Brain microvascular endothelial cell (primary cell): ENCODE measurements at regions not wholly inside any gene's neighbourhood (a gene's known extent, or its start where the extent isn't known, plus 50 kb on each side); places are given as distances from the start of the nearest gene placed in this dataset.

Source experiments
- DNase-seq: peaks from one replicate; pipeline ENCODE4 v3.0.0-alpha.2; 2020
- H3K27ac ChIP-seq: fragments of 250-450 bp; sonication (Bioruptor Pico); 2 replicates; pipeline ENCODE4 v1.5.1; 2020; ENCODE audit warnings: mild to moderate bottlenecking, moderate library complexity
- H3K27me3 ChIP-seq: fragments of 250-450 bp; sonication (Bioruptor Pico); replicated peaks from 2 replicates; pipeline ENCODE4 v1.5.1; 2020; ENCODE audit warnings: mild to moderate bottlenecking
- H3K36me3 ChIP-seq: fragments of 250-450 bp; sonication (Bioruptor Pico); replicated peaks from 2 replicates; pipeline ENCODE4 v1.5.1; 2020; ENCODE audit warnings: mild to moderate bottlenecking
- H3K4me3 ChIP-seq: 2 replicates; pipeline ENCODE4 v1.5.1; 2011; ENCODE audit warnings: low read depth, mild to moderate bottlenecking, control low read depth, low read length, moderate library complexity
- CTCF ChIP-seq: IDR thresholded peaks from 2 replicates; pipeline ENCODE4 v1.5.1; 2011; ENCODE audit warnings: low read depth, mild to moderate bottlenecking, moderate library complexity, low read length, control low read depth, inconsistent platforms; ENCODE audit errors: missing control alignments
- in situ Hi-C: cut with HindIII; loops from 2 replicates; pipeline ENCODE4 v1.10.0; 2017; ENCODE audit warnings: low sequenced_read_pairs, low pct_ligation_motif_present

- H3K36me3 ChIP-seq: no peaks in the 10 kb centered on the region
- in situ Hi-C loops: no loop called here
- DNase-seq: no peak
- no peak overlapping the region for H3K27ac ChIP-seq
- no peak for TF ChIP-seq CTCF
- H3K4me3 ChIP-seq: no peak overlapping the region
- H3K27me3 ChIP-seq: no peaks in the 10 kb centered on the region
These were observed 98.5 kb upstream of the GPC1 start for GRCh38 chr2:240336820-240337427.

GRCh38 chr2:240338274-240338673 is 97.2 kb upstream of the GPC1 start:
- Histone ChIP-seq H3K27me3 (no peaks in the 10 kb centered on the region), H3K27ac (no peak overlapping the region), H3K36me3 (no peaks in the 10 kb centered on the region), H3K4me3 (no peak overlapping the region)
- no peak for TF ChIP-seq CTCF
- DNase-seq: no peak
- in situ Hi-C loops: no loop called here

GRCh38 chr2:240339411-240340360 is 95.8 kb upstream of the GPC1 start:
- no peak overlapping the region for H3K4me3 ChIP-seq
- in situ Hi-C loops: no loop called here
- no peak for TF ChIP-seq CTCF
- DNase-seq: no peak
- no peaks in the 10 kb centered on the region for H3K36me3 ChIP-seq
- no peak overlapping the region for H3K27ac ChIP-seq
- H3K27me3 ChIP-seq: no peaks in the 10 kb centered on the region

- TF ChIP-seq CTCF: no peak
- H3K27ac ChIP-seq: no peak overlapping the region
These were observed 95.1 kb upstream of the GPC1 start for GRCh38 chr2:240340361-240340761.

GRCh38 chr2:240341064-240341463 is 94.4 kb upstream of the GPC1 start:
- no peak overlapping the region for H3K4me3 ChIP-seq
- H3K36me3 ChIP-seq: no peaks in the 10 kb centered on the region
- H3K27ac ChIP-seq: no peak overlapping the region
- in situ Hi-C loops: no loop called here
- no peaks in the 10 kb centered on the region for H3K27me3 ChIP-seq
- DNase-seq: no peak
- no peak for TF ChIP-seq CTCF

More at GRCh38 chr2:240340361-240340761, 95.1 kb upstream of the GPC1 start:
- DNase-seq: no peak
- in situ Hi-C loops: no loop called here
- Histone ChIP-seq H3K27me3 (no peaks in the 10 kb centered on the region), H3K4me3 (no peak overlapping the region), H3K36me3 (no peaks in the 10 kb centered on the region)

GRCh38 chr2:240343548-240343947 is 91.9 kb upstream of the GPC1 start:
- Histone ChIP-seq H3K36me3 (no peaks in the 10 kb centered on the region), H3K27me3 (no peaks in the 10 kb centered on the region), H3K27ac (no peak overlapping the region), H3K4me3 (no peak overlapping the region)
- DNase-seq: no peak
- in situ Hi-C loops: no loop called here
- no peak for TF ChIP-seq CTCF
